IMR-90 (cell line): ENCODE measurements at regions not wholly inside any gene's neighbourhood (a gene's known extent, or its start where the extent isn't known, plus 50 kb on each side); places are given as distances from the start of the nearest gene placed in this dataset.

Experiments
- ATAC-seq: fragments of 200-7000 bp; cut with Tn5 transposase; 2 replicates; pipeline ENCODE4 v1.9.1; 2020; ENCODE audit warnings: low read depth, mild to moderate bottlenecking, moderate library complexity
- BruUV-seq: library from RNA; stranded (reverse); fragments of 400-500 nt; replicated peaks from 2 replicates; lab custom pipeline; 2021; lab: Mats Ljungman, UMichigan
- CTCF ChIA-PET: fragments of 300-600 bp; formaldehyde crosslinking; extraction: SDS; loops from one replicate; lab custom pipeline; 2021; ENCODE audit warnings: antibody characterized with exemption; lab: Yijun Ruan, JAX
- POLR2A ChIA-PET: fragments of 300-600 bp; sonication (Branson Sonifier 250); formaldehyde crosslinking; loops from one replicate; lab custom pipeline; 2022; ENCODE audit warnings: antibody characterized with exemption; ENCODE audit not compliant: unreplicated experiment; lab: Charles Lee
- DNase-seq: peaks from one replicate; pipeline ENCODE4 v3.0.0; 2013
- H2AFZ ChIP-seq: replicated peaks from 2 replicates; pipeline ENCODE3; 2013; ENCODE audit warnings: low read length, mild to moderate bottlenecking; ENCODE audit not compliant: poor library complexity
- H2AK5ac ChIP-seq: 2 replicates; pipeline ENCODE4 v1.6.1; 2013; ENCODE audit warnings: low read depth, low read length, inconsistent platforms
- H2AK9ac ChIP-seq: replicated peaks from 2 replicates; pipeline ENCODE3; 2013; ENCODE audit warnings: mild to moderate bottlenecking, low read depth, low read length, moderate library complexity; ENCODE audit not compliant: poor library complexity
- H2BK120ac ChIP-seq: 2 replicates; pipeline ENCODE4 v1.6.1; 2013; ENCODE audit warnings: low read depth, low read length, inconsistent platforms
- H2BK15ac ChIP-seq: 3 replicates; pipeline ENCODE4 v1.6.1; 2013; ENCODE audit warnings: low read depth, low read length, inconsistent platforms
- H2BK20ac ChIP-seq: 2 replicates; pipeline ENCODE4 v1.6.1; 2013; ENCODE audit warnings: low read depth, mild to moderate bottlenecking, inconsistent platforms, low read length, moderate library complexity
- H2BK5ac ChIP-seq: 2 replicates; pipeline ENCODE4 v1.6.1; 2013; ENCODE audit warnings: mild to moderate bottlenecking, low read depth, low read length, inconsistent platforms; ENCODE audit not compliant: poor library complexity, severe bottlenecking
- H3K14ac ChIP-seq: replicated peaks from 2 replicates; pipeline ENCODE4 v1.6.1; 2013; ENCODE audit warnings: low read depth, low read length, inconsistent platforms
- H3K18ac ChIP-seq: 2 replicates; pipeline ENCODE4 v1.6.1; 2013; ENCODE audit warnings: low read depth, low read length, control low read depth
- H3K23ac ChIP-seq: 2 replicates; pipeline ENCODE4 v1.6.1; 2013; ENCODE audit warnings: low read depth, low read length, inconsistent platforms
- H3K27ac ChIP-seq: 2 replicates; pipeline ENCODE4 v1.5.1; 2013; ENCODE audit warnings: mild to moderate bottlenecking, control low read depth, low read length; ENCODE audit not compliant: insufficient read depth
- H3K27me3 ChIP-seq: 2 replicates; pipeline ENCODE4 v1.6.1; 2013; ENCODE audit warnings: low read length; ENCODE audit not compliant: control insufficient read depth, insufficient read depth
- H3K36me3 ChIP-seq: 2 replicates; pipeline ENCODE4 v1.6.1; 2013; ENCODE audit warnings: low read length, mixed read lengths; ENCODE audit not compliant: control insufficient read depth, insufficient read depth
- H3K4ac ChIP-seq: 2 replicates; pipeline ENCODE4 v1.6.1; 2013; ENCODE audit warnings: low read depth, low read length, inconsistent platforms
- H3K4me1 ChIP-seq: 2 replicates; pipeline ENCODE4 v1.6.1; 2013; ENCODE audit warnings: low read length, mixed read lengths; ENCODE audit not compliant: control insufficient read depth, insufficient read depth
- H3K4me2 ChIP-seq: 2 replicates; pipeline ENCODE4 v1.6.1; 2013; ENCODE audit warnings: low read depth, mild to moderate bottlenecking, control low read depth, low read length, moderate library complexity
- H3K4me3 ChIP-seq: 2 replicates; pipeline ENCODE4 v1.5.1; 2013; ENCODE audit warnings: low read depth, mild to moderate bottlenecking, control low read depth, low read length, moderate library complexity; ENCODE audit not compliant: insufficient read depth
- H3K56ac ChIP-seq: 2 replicates; pipeline ENCODE4 v1.6.1; 2013; ENCODE audit warnings: low read length, inconsistent platforms; ENCODE audit not compliant: insufficient read depth; ENCODE audit errors: extremely low read depth
- H3K79me1 ChIP-seq, 2 experiments: 2 replicates each; pipeline ENCODE4 v1.6.1; 2013; ENCODE audit warnings: low read length in 2 of 2, inconsistent platforms in 1 of 2, low read depth in 1 of 2
- H3K9ac ChIP-seq: 2 replicates; pipeline ENCODE4 v1.6.1; 2013; ENCODE audit warnings: low read depth, low read length, control low read depth
- H3K9me1 ChIP-seq: 2 replicates; pipeline ENCODE4 v1.6.1; 2013; ENCODE audit warnings: low read length, inconsistent platforms; ENCODE audit not compliant: insufficient read depth
- H3K9me3 ChIP-seq: 2 replicates; pipeline ENCODE4 v1.6.1; 2013; ENCODE audit warnings: low read length; ENCODE audit not compliant: control insufficient read depth, insufficient read depth
- H4K20me1 ChIP-seq: 2 replicates; pipeline ENCODE4 v1.6.1; 2013; ENCODE audit warnings: low read length, inconsistent platforms; ENCODE audit not compliant: insufficient read depth
- H4K5ac ChIP-seq: 2 replicates; pipeline ENCODE4 v1.6.1; 2013; ENCODE audit warnings: mild to moderate bottlenecking, low read depth, low read length, control low read depth
- H4K8ac ChIP-seq, 2 experiments: 2 replicates each; pipeline ENCODE4 v1.6.1; 2013; ENCODE audit warnings: low read depth in 2 of 2, low read length in 2 of 2, control low read depth in 1 of 2, inconsistent platforms in 1 of 2
- H4K91ac ChIP-seq: 2 replicates; pipeline ENCODE4 v1.6.1; 2013; ENCODE audit warnings: low read depth, low read length, inconsistent platforms; ENCODE audit not compliant: insufficient read depth
- BHLHE40 ChIP-seq: fragments of 150-350 bp; IDR thresholded peaks from 2 replicates; pipeline ENCODE4 v1.6.1; 2016; ENCODE audit warnings: mild to moderate bottlenecking, low read depth, low read length
- CEBPB ChIP-seq: IDR thresholded peaks from 2 replicates; pipeline ENCODE4 v1.6.1; 2012; ENCODE audit warnings: low read depth, low read length, improper control_type of control experiment
- CHD1 ChIP-seq: IDR thresholded peaks from 2 replicates; pipeline ENCODE4 v1.6.1; 2012; ENCODE audit warnings: low read depth, low read length, improper control_type of control experiment
- FOS ChIP-seq: fragments of 150-350 bp; IDR thresholded peaks from 2 replicates; pipeline ENCODE4 v1.6.1; 2016; ENCODE audit warnings: low read depth, low read length
- MAFK ChIP-seq: IDR thresholded peaks from 2 replicates; pipeline ENCODE4 v1.6.1; 2012; ENCODE audit warnings: low read depth, low read length, improper control_type of control experiment
- MAZ ChIP-seq: IDR thresholded peaks from 2 replicates; pipeline ENCODE4 v1.6.1; 2012; ENCODE audit warnings: low read depth, mild to moderate bottlenecking, low read length, improper control_type of control experiment, moderate library complexity, borderline replicate concordance
- NFE2L2 ChIP-seq: fragments of 150-350 bp; IDR thresholded peaks from 2 replicates; pipeline ENCODE4 v1.6.1; 2016; ENCODE audit warnings: low read depth, mild to moderate bottlenecking, low read length
- RAD21 ChIP-seq: IDR thresholded peaks from 2 replicates; pipeline ENCODE4 v1.6.1; 2012; ENCODE audit warnings: low read length, improper control_type of control experiment
- RCOR1 ChIP-seq: IDR thresholded peaks from 2 replicates; pipeline ENCODE4 v1.6.1; 2012; ENCODE audit warnings: mild to moderate bottlenecking, low read length, improper control_type of control experiment; ENCODE audit not compliant: insufficient replicate concordance
- RFX5 ChIP-seq: IDR thresholded peaks from 2 replicates; pipeline ENCODE4 v1.8.0; 2012; ENCODE audit warnings: low read depth, mild to moderate bottlenecking, low read length, moderate library complexity
- WGBS, 2 experiments: methylation state at CpG; one replicate each; pipeline versions ENCODE4 v1.1.5 to v1.1.7; 2013; ENCODE audit warnings: missing lambda C conversion rate in 2 of 2; ENCODE audit not compliant: insufficient read length in 1 of 2; ENCODE audit errors: extremely low coverage in 2 of 2; 5-methylcytosine and 5-hydroxymethylcytosine counted together
- dilution Hi-C: fragments of 300-500 bp; cut with HindIII; formaldehyde crosslinking; loops from one replicate; pipeline ENCODE4 v1.14.3; 2018; ENCODE audit warnings: low sequenced_read_pairs; ENCODE audit not compliant: unreplicated experiment
- in situ Hi-C: fragments of 300-500 bp; cut with MboI; formaldehyde crosslinking; loops from 3 replicates; pipeline ENCODE4 v1.14.3; 2019; ENCODE audit warnings: low sequenced_read_pairs, inconsistent platforms, mixed read lengths
- intact Hi-C: fragments of 100-400 bp; cut with micrococcal nuclease; formaldehyde crosslinking; loops from 2 replicates; pipeline ENCODE4 v1.10.0; 2022
- TF ChIP-seq, protein P1 (sequence below): fragments of 150-350 bp; IDR thresholded peaks from 2 replicates; pipeline ENCODE4 v1.6.1; 2016; ENCODE audit warnings: low read depth, mild to moderate bottlenecking, low read length, moderate library complexity, borderline replicate concordance
- TF ChIP-seq, protein P2 (sequence below): conservative IDR thresholded peaks from 2 replicates; pipeline ENCODE4 v1.5.1; 2012; ENCODE audit warnings: mild to moderate bottlenecking, low read depth, low read length, improper control_type of control experiment

DNA sequence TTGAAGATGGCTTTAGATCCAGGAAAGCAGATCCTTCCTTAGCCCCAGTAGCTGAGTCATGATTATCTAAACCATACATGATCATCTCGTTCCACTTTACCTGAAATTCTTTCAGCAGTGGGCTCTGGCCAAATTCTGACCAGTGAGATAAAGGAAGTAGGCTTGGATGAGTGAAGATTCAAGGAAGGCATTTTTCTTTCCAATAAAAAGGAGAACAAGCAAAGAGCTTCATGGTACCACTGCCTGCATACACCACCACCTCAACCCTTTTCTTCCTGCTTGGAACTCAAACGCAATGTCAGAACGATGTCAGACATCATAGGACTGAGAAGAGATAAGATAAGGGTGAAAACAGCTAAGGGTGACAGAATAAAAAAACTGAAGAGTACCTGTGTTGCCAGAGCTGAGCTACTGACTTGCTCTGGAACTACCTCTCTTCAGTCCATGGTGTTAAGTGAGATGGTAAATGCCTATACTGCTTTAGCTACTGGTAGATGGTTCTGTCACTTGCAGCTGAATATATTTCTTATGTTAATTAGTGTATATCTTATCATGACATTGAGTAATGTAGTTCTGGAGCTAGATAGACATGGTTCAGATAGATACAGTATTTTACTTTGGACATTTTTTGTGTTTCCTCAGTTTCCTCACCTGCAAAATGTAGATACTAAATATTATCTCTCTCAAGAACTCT, 58.7 kb upstream of the ACVR1 start:
- Histone ChIP-seq H2AFZ (no peak overlapping the region), H2AK9ac (no peak overlapping the region)

More for the DNA sequence above, 58.7 kb upstream of the ACVR1 start:
- H3K9ac ChIP-seq, result no peak overlapping the region
- CTCF ChIA-PET, result no interaction called here
- H3K4me2 ChIP-seq, result no peak overlapping the region
- no peaks in the 10 kb centered on the region for H3K36me3 ChIP-seq
- H3K9me1 ChIP-seq, result no peaks in the 10 kb centered on the region
- no TSS peak for BruUV-seq
- ATAC-seq, result no peak
- no peak overlapping the region for H2BK5ac ChIP-seq
- H3K27ac ChIP-seq, result no peak overlapping the region
- no peak overlapping the region for H2BK15ac ChIP-seq
- peaks cover 5% of the 10 kb centered on the region for H3K27me3 ChIP-seq
- no peak overlapping the region for H4K8ac ChIP-seq
- no peak for DNase-seq
- intact Hi-C loops, result no loop called here
- no peak overlapping the region for H3K4me3 ChIP-seq
- H3K56ac ChIP-seq, result no peak overlapping the region
- H2BK20ac ChIP-seq, result no peak overlapping the region
- no peaks in the 10 kb centered on the region for H3K79me1 ChIP-seq
- no peak overlapping the region for H3K23ac ChIP-seq
- H3K9me3 ChIP-seq, result no peaks in the 10 kb centered on the region
- no peak overlapping the region for H3K18ac ChIP-seq
- H3K4me1 ChIP-seq, result no peaks in the 10 kb centered on the region
- in situ Hi-C loops, result no loop called here
- H4K91ac ChIP-seq, result no peak overlapping the region
- no peaks in the 10 kb centered on the region for H4K20me1 ChIP-seq
- H2AK5ac ChIP-seq, result no peak overlapping the region
- POLR2A ChIA-PET, result no interaction called here
- dilution Hi-C loops, result no loop called here
- no peak overlapping the region for H3K4ac ChIP-seq
- H4K5ac ChIP-seq, result no peak overlapping the region
- no peak overlapping the region for H2BK120ac ChIP-seq
- TF ChIP-seq RFX5 (no peak), CEBPB (no peak), RAD21 (no peak), BHLHE40 (no peak), RCOR1 (no peak), FOS (no peak), MAFK (no peak), MAZ (no peak), NFE2L2 (no peak), CHD1 (no peak)
- TF ChIP-seq, protein P1, sequence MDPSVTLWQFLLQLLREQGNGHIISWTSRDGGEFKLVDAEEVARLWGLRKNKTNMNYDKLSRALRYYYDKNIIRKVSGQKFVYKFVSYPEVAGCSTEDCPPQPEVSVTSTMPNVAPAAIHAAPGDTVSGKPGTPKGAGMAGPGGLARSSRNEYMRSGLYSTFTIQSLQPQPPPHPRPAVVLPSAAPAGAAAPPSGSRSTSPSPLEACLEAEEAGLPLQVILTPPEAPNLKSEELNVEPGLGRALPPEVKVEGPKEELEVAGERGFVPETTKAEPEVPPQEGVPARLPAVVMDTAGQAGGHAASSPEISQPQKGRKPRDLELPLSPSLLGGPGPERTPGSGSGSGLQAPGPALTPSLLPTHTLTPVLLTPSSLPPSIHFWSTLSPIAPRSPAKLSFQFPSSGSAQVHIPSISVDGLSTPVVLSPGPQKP, result no peak
- TF ChIP-seq, protein P2, sequence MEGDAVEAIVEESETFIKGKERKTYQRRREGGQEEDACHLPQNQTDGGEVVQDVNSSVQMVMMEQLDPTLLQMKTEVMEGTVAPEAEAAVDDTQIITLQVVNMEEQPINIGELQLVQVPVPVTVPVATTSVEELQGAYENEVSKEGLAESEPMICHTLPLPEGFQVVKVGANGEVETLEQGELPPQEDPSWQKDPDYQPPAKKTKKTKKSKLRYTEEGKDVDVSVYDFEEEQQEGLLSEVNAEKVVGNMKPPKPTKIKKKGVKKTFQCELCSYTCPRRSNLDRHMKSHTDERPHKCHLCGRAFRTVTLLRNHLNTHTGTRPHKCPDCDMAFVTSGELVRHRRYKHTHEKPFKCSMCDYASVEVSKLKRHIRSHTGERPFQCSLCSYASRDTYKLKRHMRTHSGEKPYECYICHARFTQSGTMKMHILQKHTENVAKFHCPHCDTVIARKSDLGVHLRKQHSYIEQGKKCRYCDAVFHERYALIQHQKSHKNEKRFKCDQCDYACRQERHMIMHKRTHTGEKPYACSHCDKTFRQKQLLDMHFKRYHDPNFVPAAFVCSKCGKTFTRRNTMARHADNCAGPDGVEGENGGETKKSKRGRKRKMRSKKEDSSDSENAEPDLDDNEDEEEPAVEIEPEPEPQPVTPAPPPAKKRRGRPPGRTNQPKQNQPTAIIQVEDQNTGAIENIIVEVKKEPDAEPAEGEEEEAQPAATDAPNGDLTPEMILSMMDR, result no peak
- no CpG with 5 or more reads among the region's 3 CpGs for WGBS, 2 experiments
- H3K14ac ChIP-seq, result no peak overlapping the region
